ENCODE measurements at regions not wholly inside any gene's neighbourhood (a gene's known extent, or its start where the extent isn't known, plus 50 kb on each side); places are given as distances from the start of the nearest gene placed in this dataset.

DNA sequence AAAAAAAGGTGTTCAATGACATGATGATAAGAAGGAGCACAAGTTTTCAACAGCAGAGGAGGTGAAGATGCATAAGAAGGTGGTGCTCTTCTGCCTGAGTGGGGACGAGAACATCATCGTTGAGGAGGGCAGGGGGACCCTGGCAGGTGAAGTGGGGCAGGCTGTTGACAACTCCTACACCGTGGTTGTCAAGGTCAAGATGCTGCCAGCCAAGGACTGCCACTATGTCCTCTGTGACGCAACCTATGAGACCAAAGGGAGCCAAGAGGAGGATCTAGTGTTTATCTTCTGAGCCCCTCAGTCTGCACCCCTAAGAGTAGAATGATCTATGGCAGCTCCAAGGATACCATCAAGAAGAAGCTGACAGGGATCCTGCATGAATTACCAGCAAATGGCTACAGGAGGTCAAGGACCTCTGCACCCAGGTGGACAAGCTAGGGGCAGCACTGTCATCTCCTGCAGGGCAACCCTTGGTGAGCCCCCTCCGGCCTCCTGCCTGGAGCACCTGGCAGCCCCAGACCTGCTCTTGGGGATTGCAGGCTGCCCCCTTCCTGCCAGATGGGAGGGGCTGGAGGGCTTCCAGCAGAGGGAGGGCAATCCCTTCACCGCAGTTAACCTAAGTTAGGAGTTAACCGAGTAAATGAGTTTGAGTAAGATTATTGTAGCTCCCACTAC lies 80.5 kb downstream of the ZNF281 start:
- Histone ChIP-seq H3K4me3 (no peak overlapping the region), H3K36me3 (ENCODE audit: control insufficient read depth, insufficient read depth, low read length) (no peaks in the 10 kb centered on the region), H3K9me3 (replicated peaks; ENCODE audit: control insufficient read depth, insufficient read depth, low read depth, low read length) (no peaks in the 10 kb centered on the region), H4K20me1 (replicated peaks; ENCODE audit: control insufficient read depth, insufficient read depth, low read length) (peaks cover 4% of the 10 kb centered on the region; the same call in 1 of the 2 replicates), H3K9ac (ENCODE audit: insufficient read depth in 1 of 2, low read depth in 2 of 2, low read length in 2 of 2) (no peak overlapping the region), H3K4me2 (ENCODE audit: insufficient read depth, low read length) (no peak overlapping the region), H3K27me3 (ENCODE audit: control insufficient read depth in 2 of 2, insufficient read depth in 2 of 2, low read length in 2 of 2) (peaks cover 18 to 40% of the 10 kb centered on the region in 2 experiments), H3K27ac (ENCODE audit: extremely low read depth, low read depth, low read length) (no peak overlapping the region), H3K4me1 (replicated peaks in 1 of 2; ENCODE audit: control insufficient read depth in 2 of 2, insufficient read depth in 2 of 2, low read length in 2 of 2) (no peaks in the 10 kb centered on the region), H3K79me2 (ENCODE audit: control insufficient read depth, insufficient read depth, low read length) (no peaks in the 10 kb centered on the region), H3K9me1 (ENCODE audit: control insufficient read depth, insufficient read depth, low read length) (no peaks in the 10 kb centered on the region), H2AFZ (ENCODE audit: low read depth, low read length) (no peak overlapping the region)
- ATAC-seq (no peak), FAIRE-seq (no peak), DNase-seq (ENCODE audit: extremely low read depth in 1 of 4, low spot score in 3 of 4) (no peak)
- ChIA-PET CTCF (ENCODE audit: low intra/inter-chr PET ratio) (no interaction called here), POLR2A (no interaction called here)
- BruUV-seq (replicated peaks): no TSS peak
- 0% methylated on average over 7 of the region's 7 CpGs for WGBS (ENCODE audit: insufficient coverage, low coverage, missing lambda C conversion rate)
- intact Hi-C loops (cut with micrococcal nuclease) (no loop called here), in situ Hi-C loops (cut with MboI) (no loop called here)
- TF ChIP-seq, protein P1, sequence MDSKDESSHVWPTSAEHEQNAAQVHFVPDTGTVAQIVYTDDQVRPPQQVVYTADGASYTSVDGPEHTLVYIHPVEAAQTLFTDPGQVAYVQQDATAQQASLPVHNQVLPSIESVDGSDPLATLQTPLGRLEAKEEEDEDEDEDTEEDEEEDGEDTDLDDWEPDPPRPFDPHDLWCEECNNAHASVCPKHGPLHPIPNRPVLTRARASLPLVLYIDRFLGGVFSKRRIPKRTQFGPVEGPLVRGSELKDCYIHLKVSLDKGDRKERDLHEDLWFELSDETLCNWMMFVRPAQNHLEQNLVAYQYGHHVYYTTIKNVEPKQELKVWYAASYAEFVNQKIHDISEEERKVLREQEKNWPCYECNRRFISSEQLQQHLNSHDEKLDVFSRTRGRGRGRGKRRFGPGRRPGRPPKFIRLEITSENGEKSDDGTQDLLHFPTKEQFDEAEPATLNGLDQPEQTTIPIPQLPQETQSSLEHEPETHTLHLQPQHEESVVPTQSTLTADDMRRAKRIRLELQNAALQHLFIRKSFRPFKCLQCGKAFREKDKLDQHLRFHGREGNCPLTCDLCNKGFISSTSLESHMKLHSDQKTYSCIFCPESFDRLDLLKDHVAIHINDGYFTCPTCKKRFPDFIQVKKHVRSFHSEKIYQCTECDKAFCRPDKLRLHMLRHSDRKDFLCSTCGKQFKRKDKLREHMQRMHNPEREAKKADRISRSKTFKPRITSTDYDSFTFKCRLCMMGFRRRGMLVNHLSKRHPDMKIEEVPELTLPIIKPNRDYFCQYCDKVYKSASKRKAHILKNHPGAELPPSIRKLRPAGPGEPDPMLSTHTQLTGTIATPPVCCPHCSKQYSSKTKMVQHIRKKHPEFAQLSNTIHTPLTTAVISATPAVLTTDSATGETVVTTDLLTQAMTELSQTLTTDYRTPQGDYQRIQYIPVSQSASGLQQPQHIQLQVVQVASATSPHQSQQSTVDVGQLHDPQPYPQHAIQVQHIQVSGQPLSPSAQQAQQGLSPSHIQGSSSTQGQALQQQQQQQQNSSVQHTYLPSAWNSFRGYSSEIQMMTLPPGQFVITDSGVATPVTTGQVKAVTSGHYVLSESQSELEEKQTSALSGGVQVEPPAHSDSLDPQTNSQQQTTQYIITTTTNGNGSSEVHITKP (IDR thresholded peaks at IDR 0.05; ENCODE audit: partially characterized antibody): peak; percentile 69
- no peak for TF ChIP-seq RBM22 (IDR thresholded peaks at IDR 0.05; ENCODE audit: low read depth, low read length, poor library complexity, severe bottlenecking)
